SK-N-MC (cell line): ENCODE measurements at regions not wholly inside any gene's neighbourhood (a gene's known extent, or its start where the extent isn't known, plus 50 kb on each side); places are given as distances from the start of the nearest gene placed in this dataset.

ENCODE experiments used
- DNase-seq: peaks from one replicate; pipeline ENCODE4 v3.0.0-alpha.2; 2011; ENCODE audit warnings: low read depth, low spot score
- H3K27ac ChIP-seq: fragments of 200-600 bp; sonication (generic); 2 replicates; pipeline ENCODE4 v1.5.1; 2016; ENCODE audit warnings: mixed run types
- H3K36me3 ChIP-seq: fragments of 200-600 bp; sonication (generic); 2 replicates; pipeline ENCODE4 v1.6.1; 2017; ENCODE audit warnings: antibody characterized with exemption, low read length, mixed read lengths; ENCODE audit not compliant: insufficient read depth
- H3K4me3 ChIP-seq: fragments of 200-600 bp; sonication (generic); 2 replicates; pipeline ENCODE4 v1.5.1; 2016
- H3K9ac ChIP-seq: fragments of 200-600 bp; sonication (generic); 2 replicates; pipeline ENCODE4 v1.8.0; 2017; ENCODE audit warnings: mixed run types, mixed read lengths; ENCODE audit not compliant: insufficient read length
- H3K9me3 ChIP-seq: fragments of 200-600 bp; sonication (generic); 2 replicates; pipeline ENCODE4 v1.6.1; 2017; ENCODE audit warnings: low read depth, mild to moderate bottlenecking, antibody characterized with exemption, low read length, moderate library complexity, mixed read lengths
- EZH2 ChIP-seq: fragments of 200-600 bp; sonication (generic); IDR thresholded peaks from one replicate; pipeline ENCODE4 v1.6.1; 2017; ENCODE audit warnings: antibody characterized with exemption
- FOXP2 ChIP-seq: optimal IDR thresholded peaks from 2 replicates; pipeline ENCODE3; 2011; ENCODE audit warnings: mild to moderate bottlenecking, moderate library complexity; ENCODE audit not compliant: insufficient read depth; ENCODE audit errors: extremely low read length, control extremely low read depth
- POLR2AphosphoS5 ChIP-seq: IDR thresholded peaks from 2 replicates; pipeline ENCODE4 v1.6.1; 2012; ENCODE audit warnings: mild to moderate bottlenecking, low read depth, low read length, borderline replicate concordance

DNA sequence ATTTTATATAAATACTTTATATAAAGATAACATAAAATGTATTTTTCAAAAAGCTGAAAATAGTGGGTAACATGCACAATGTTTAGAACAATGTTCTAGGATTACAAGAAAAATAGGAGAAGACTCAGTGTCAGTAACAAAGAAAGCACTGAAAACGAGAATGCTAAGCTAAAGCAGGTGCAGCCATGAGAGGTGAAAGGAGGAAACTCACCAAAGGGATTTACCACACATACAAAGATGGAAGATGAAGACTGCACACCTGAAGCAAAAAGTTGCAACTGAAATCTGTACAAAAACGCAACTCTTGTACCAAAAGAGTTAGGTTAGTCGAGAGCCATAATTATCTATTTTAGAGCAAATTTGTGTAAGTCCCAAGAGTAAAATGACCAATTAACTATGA, 1176.1 kb downstream of the LRFN5 start:
- TF ChIP-seq POLR2AphosphoS5 (no peak), EZH2 (no peak), FOXP2 (no peak)
- Histone ChIP-seq H3K4me3 (no peak overlapping the region), H3K9me3 (no peaks in the 10 kb centered on the region), H3K27ac (no peak overlapping the region), H3K36me3 (no peaks in the 10 kb centered on the region), H3K9ac (no peak overlapping the region)
- DNase-seq = no peak

DNA sequence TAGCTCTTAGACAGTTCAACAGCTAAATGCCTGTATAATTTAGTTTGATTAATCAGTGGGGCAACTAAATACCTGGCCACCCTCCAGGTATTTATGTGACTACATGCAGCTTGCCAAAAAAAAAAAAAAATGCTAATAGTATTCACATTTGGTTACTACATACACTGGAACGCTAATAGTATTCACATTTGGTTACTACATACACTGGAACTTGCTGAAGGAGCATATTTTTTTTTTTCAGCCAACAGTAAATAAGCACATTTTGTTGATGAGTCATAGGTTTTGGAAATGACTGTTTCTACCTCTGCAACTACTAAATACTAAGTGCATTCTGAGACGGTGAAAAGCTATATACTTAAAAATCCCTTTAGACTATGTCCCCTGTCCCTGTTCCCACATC, 1172.3 kb downstream of the LRFN5 start:
- Histone ChIP-seq H3K9me3 (no peaks in the 10 kb centered on the region), H3K9ac (no peak overlapping the region), H3K4me3 (no peak overlapping the region), H3K36me3 (no peaks in the 10 kb centered on the region), H3K27ac (peak overlapping the region; percentile 62; the same call in 1 of the 2 replicates)
- DNase-seq = peak; percentile 30
- TF ChIP-seq FOXP2 = no peak
- TF ChIP-seq POLR2AphosphoS5 = no peak
- TF ChIP-seq EZH2 = no peak

DNA sequence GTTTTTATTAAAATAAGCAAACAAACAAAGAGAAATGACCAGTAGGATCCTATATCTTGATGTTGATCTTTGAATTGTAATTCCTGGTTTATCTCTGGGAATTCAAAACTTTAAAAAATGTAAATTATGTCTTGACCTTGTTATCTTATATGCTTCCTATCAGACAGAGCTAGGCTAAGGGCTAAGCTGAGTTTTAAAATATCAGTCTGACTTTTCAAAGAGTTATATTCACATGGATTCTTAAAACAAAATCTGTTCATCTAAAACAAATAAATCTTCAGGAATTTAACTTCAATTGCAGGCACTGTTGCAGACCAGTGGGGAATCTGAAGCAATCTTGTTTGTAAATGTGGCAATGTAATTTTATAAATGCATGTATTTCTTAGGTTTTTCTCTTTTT, 1144.1 kb downstream of the LRFN5 start:
- Histone ChIP-seq H3K36me3 (no peaks in the 10 kb centered on the region), H3K4me3 (no peak overlapping the region), H3K9ac (peak overlapping the region; percentile 29), H3K9me3 (no peaks in the 10 kb centered on the region; the same call in 1 of the 2 replicates), H3K27ac (no peak overlapping the region)
- no peak for TF ChIP-seq EZH2
- no peak for TF ChIP-seq FOXP2
- no peak for TF ChIP-seq POLR2AphosphoS5
- no peak for DNase-seq

DNA sequence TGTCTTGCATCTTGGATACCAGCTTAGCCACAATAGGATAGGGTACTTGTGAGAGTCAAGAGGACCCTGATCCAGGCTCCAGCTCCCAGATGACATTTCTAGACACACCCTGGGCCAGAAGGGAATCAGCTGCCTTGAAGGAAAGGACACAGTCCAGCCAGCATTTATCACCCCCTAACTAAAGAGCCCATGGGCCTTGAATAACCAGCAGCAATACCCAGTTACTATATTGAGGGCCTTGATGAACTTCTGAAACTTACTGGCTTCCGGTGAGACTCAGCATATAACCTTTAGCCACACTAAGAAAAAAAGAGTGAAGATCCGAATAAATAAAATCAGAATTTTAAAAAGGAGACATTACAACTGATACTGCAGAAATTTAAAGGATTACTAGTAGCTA, 1135.4 kb downstream of the LRFN5 start:
- H3K9me3 ChIP-seq = no peaks in the 10 kb centered on the region

DNA sequence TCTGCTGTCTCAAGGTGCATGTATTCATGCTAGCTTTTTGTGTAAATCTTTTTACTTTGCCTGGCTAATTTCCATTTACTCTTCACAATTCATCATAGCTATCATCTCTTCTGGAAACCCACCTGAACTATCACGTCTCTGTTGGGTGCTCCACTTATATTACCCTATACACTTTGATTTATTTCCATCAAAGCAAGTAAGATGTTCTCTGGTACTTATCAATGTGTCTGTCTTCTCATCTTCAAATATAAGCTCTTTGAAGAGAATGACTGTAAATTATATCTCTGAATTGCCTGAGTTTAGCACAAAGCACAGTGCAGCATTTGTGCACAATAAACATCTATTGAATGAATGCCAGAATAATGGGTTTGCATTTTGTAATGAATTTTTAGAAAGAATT, 1129.7 kb downstream of the LRFN5 start:
- TF ChIP-seq EZH2 (no peak), FOXP2 (no peak), POLR2AphosphoS5 (no peak)
- H3K9ac ChIP-seq = no peak overlapping the region
- H3K27ac ChIP-seq = no peak overlapping the region
- no peak overlapping the region for H3K4me3 ChIP-seq
- no peak for DNase-seq
- H3K36me3 ChIP-seq = no peaks in the 10 kb centered on the region
- no peaks in the 10 kb centered on the region for H3K9me3 ChIP-seq

More for the DNA sequence above, 1135.4 kb downstream of the LRFN5 start:
- Histone ChIP-seq H3K9ac (no peak overlapping the region), H3K36me3 (no peaks in the 10 kb centered on the region), H3K27ac (no peak overlapping the region), H3K4me3 (no peak overlapping the region)
- no peak for TF ChIP-seq POLR2AphosphoS5
- DNase-seq = no peak

DNA sequence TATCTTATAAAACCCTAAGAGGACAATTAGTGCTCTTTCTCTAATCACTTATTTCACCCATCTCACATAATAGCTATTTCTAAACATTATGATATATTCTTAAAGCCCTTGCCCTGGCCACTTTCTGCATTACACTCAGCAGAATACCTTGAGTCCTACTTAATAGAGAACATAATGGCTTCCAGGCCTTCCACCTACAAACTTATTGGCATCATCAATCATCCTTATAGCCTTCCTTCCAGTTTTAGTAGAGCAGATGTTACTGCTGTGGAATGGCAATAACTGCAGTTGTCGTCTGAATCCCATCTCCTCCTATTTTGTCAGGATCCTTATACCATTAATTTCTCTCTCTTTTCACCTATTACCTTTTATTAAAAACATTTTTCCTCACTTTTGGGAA, 1127.4 kb downstream of the LRFN5 start:
- Histone ChIP-seq H3K4me3 (no peak overlapping the region), H3K9ac (no peak overlapping the region), H3K36me3 (no peaks in the 10 kb centered on the region), H3K9me3 (no peaks in the 10 kb centered on the region), H3K27ac (no peak overlapping the region)
- TF ChIP-seq EZH2 = no peak
- no peak for TF ChIP-seq FOXP2
- TF ChIP-seq POLR2AphosphoS5 = no peak
- DNase-seq = no peak

DNA sequence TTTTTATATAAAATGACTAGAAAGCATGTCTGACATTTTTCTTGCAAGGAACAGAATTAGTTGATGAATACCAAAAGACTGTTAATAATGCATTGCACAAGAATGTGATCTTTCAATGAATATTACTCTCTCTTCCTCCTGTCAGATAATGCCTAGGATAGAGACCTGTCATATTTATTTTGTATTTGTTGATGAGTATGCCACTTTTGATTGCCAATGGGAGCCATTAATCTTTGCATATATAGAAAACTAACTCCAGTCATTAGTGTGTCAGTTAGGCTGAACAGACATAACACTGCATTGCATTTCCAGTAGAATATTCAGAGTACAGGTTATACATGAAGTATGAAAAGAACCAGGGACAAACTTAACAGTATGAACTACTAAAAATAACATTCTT, 1125.3 kb downstream of the LRFN5 start:
- Histone ChIP-seq H3K4me3 (no peak overlapping the region), H3K9ac (no peak overlapping the region)

DNA sequence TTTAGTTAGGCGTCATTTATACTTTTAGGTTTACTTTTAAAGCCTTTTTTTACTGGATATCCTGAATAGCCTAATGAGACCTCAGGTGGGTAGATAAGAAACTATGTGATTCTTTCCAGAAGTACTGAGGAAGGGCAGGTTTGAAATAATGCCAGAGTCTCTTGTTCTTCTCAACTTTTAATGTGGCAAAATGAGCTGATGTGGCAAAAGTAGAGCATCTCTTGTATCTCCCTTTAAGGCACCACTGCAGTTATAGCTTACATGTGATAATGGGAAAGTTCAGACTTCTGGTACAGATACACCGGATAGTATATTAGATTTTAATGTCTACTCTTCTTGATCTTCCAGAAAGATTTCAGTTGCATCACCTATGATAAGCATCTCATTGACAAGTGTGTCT, 1124.8 kb downstream of the LRFN5 start:
- Histone ChIP-seq H3K9ac (no peak overlapping the region), H3K36me3 (no peaks in the 10 kb centered on the region), H3K9me3 (no peaks in the 10 kb centered on the region), H3K4me3 (no peak overlapping the region), H3K27ac (no peak overlapping the region)
- DNase-seq = no peak
- no peak for TF ChIP-seq EZH2
- no peak for TF ChIP-seq POLR2AphosphoS5
- TF ChIP-seq FOXP2 = no peak

More for the DNA sequence above, 1125.3 kb downstream of the LRFN5 start:
- Histone ChIP-seq H3K27ac (no peak overlapping the region), H3K9me3 (no peaks in the 10 kb centered on the region), H3K36me3 (no peaks in the 10 kb centered on the region)
- TF ChIP-seq POLR2AphosphoS5 = no peak
- TF ChIP-seq FOXP2 = no peak
- no peak for TF ChIP-seq EZH2
- DNase-seq = no peak

DNA sequence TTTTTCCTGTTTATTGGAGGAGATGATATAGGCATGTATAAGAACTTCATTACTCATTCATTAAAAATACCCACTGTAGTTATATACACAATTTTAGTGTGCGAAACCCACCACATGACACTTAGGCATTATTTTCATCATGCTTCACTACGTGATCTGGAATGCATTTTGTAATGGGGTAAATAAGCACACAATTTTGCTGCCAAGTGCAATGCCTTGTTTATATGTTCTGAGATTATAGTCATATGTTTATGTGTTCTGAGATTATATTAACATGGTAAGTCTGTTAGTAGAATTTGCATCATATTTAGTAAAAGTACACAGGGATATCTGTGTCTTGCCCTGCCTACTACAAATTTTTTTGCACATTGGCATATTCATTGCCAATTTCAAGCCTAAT, 1123.0 kb downstream of the LRFN5 start:
- Histone ChIP-seq H3K4me3 (no peak overlapping the region), H3K9ac (no peak overlapping the region), H3K27ac (no peak overlapping the region), H3K9me3 (no peaks in the 10 kb centered on the region), H3K36me3 (no peaks in the 10 kb centered on the region)
- no peak for TF ChIP-seq FOXP2
- TF ChIP-seq POLR2AphosphoS5 = no peak
- TF ChIP-seq EZH2 = no peak
- no peak for DNase-seq
